CD14-positive monocyte (primary cell): ENCODE measurements at regions not wholly inside any gene's neighbourhood (a gene's known extent, or its start where the extent isn't known, plus 50 kb on each side); places are given as distances from the start of the nearest gene placed in this dataset.

ENCODE experiments used
- DNase-seq, 3 donors: peaks; one replicate each; pipeline ENCODE4 v3.0.0-alpha.2; 2011 to 2022
- H2AFZ ChIP-seq: 2 replicates; pipeline ENCODE4 v1.6.0; 2012; ENCODE audit warnings: mild to moderate bottlenecking, low read depth, low read length, inconsistent platforms; ENCODE audit not compliant: insufficient read depth, poor library complexity, severe bottlenecking
- H3K27ac ChIP-seq, 2 donors: 1 replicate in 1 of 2; 2 replicates in 1 of 2; pipeline ENCODE4 v1.5.1; 2012 to 2013; ENCODE audit warnings: low read length in 2 of 2, control low read depth in 1 of 2, inconsistent platforms in 1 of 2, low read depth in 1 of 2, mild to moderate bottlenecking in 1 of 2
- H3K27me3 ChIP-seq, 2 donors: one replicate each; pipeline versions ENCODE4 v1.6.0 to v1.6.1; 2011 to 2013; ENCODE audit warnings: low read length in 2 of 2; ENCODE audit not compliant: control insufficient read depth in 2 of 2, insufficient read depth in 2 of 2
- H3K36me3 ChIP-seq, 2 donors: replicated peaks in 1 of 2; 1 replicate in 1 of 2; 2 replicates in 1 of 2; pipeline versions ENCODE4 v1.5.1 to v1.6.1; 2012 to 2013; ENCODE audit warnings: low read length in 2 of 2, control low read depth in 1 of 2, inconsistent platforms in 1 of 2, mild to moderate bottlenecking in 1 of 2; ENCODE audit not compliant: insufficient read depth in 2 of 2, control insufficient read depth in 1 of 2
- H3K4me1 ChIP-seq, 2 donors: 1 replicate in 1 of 2; 2 replicates in 1 of 2; pipeline versions ENCODE4 v1.5.1 to v1.6.1; 2012 to 2013; ENCODE audit warnings: low read length in 2 of 2, control low read depth in 1 of 2, inconsistent platforms in 1 of 2, mild to moderate bottlenecking in 1 of 2, moderate library complexity in 1 of 2; ENCODE audit not compliant: insufficient read depth in 2 of 2, control insufficient read depth in 1 of 2
- H3K4me2 ChIP-seq: replicated peaks from 2 replicates; pipeline ENCODE3; 2012; ENCODE audit warnings: low read length, moderate library complexity, mild to moderate bottlenecking; ENCODE audit not compliant: poor library complexity, severe bottlenecking; ENCODE audit errors: extremely low read depth
- H3K4me3 ChIP-seq, 3 experiments: fragments of 200-600 bp in 1 of 3; sonication (generic) in 1 of 3; replicated peaks in 1 of 3; 1 replicate in 2 of 3; 2 replicates in 1 of 3; pipeline ENCODE4 v1.5.1; 2011 to 2013; ENCODE audit warnings: low read length in 3 of 3, mild to moderate bottlenecking in 3 of 3, control low read depth in 2 of 3, low read depth in 2 of 3, inconsistent platforms in 1 of 3, moderate library complexity in 1 of 3
- H3K79me2 ChIP-seq: 2 replicates; pipeline ENCODE4 v1.6.0; 2012; ENCODE audit warnings: mild to moderate bottlenecking, control low read depth, inconsistent platforms, low read length, moderate library complexity; ENCODE audit not compliant: insufficient read depth
- H3K9ac ChIP-seq: 2 replicates; pipeline ENCODE4 v1.6.0; 2017; ENCODE audit warnings: low read length, mild to moderate bottlenecking; ENCODE audit not compliant: insufficient read depth, poor library complexity, severe bottlenecking
- H3K9me3 ChIP-seq, 2 donors: replicated peaks in 1 of 2; 1 replicate in 1 of 2; 2 replicates in 1 of 2; pipeline versions ENCODE4 v1.5.1 to v1.6.1; 2012 to 2013; ENCODE audit warnings: low read length in 2 of 2, control low read depth in 1 of 2; ENCODE audit not compliant: control insufficient read depth in 1 of 2, insufficient read depth in 1 of 2
- H4K20me1 ChIP-seq: 2 replicates; pipeline ENCODE4 v1.6.0; 2012; ENCODE audit warnings: mild to moderate bottlenecking, low read length, control low read depth, moderate library complexity; ENCODE audit not compliant: insufficient read depth
- H3K27ac Mint-ChIP-seq, 7 donors: one replicate each; pipeline ENCODE4 v1.8.0; 2020; ENCODE audit warnings: mild to moderate bottlenecking in 7 of 7, mixed read lengths in 7 of 7, moderate library complexity in 6 of 7, inconsistent platforms in 2 of 7
- H3K27me3 Mint-ChIP-seq, 3 donors: one replicate each; pipeline ENCODE4 v1.8.0; 2021 to 2022; ENCODE audit warnings: low read depth in 3 of 3, mild to moderate bottlenecking in 3 of 3, mixed read lengths in 3 of 3, moderate library complexity in 3 of 3, inconsistent platforms in 1 of 3
- H3K36me3 Mint-ChIP-seq, 2 donors: one replicate each; pipeline ENCODE4 v1.8.0; 2020; ENCODE audit warnings: mixed read lengths in 2 of 2, inconsistent platforms in 1 of 2, mild to moderate bottlenecking in 1 of 2
- H3K4me1 Mint-ChIP-seq: one replicate; pipeline ENCODE4 v1.8.0; 2020; ENCODE audit warnings: mild to moderate bottlenecking, mixed read lengths
- H3K4me3 Mint-ChIP-seq, 2 donors: one replicate each; pipeline ENCODE4 v1.8.0; 2020; ENCODE audit warnings: mild to moderate bottlenecking in 2 of 2, mixed read lengths in 2 of 2, moderate library complexity in 1 of 2
- H3K9me3 Mint-ChIP-seq, 7 donors: one replicate each; pipeline ENCODE4 v1.8.0; 2020 to 2022; ENCODE audit warnings: mixed read lengths in 7 of 7, mild to moderate bottlenecking in 6 of 7, moderate library complexity in 6 of 7, inconsistent platforms in 2 of 7
- CTCF ChIP-seq: fragments of 200-600 bp; IDR thresholded peaks from one replicate; pipeline ENCODE4 v1.8.0; 2022; ENCODE audit warnings: antibody characterized with exemption, mild to moderate bottlenecking
- WGBS: methylation state at CpG from one replicate; pipeline ENCODE4 v1.1.5; 2013; ENCODE audit warnings: missing lambda C conversion rate; ENCODE audit not compliant: insufficient coverage; 5-methylcytosine and 5-hydroxymethylcytosine counted together
- intact Hi-C, 2 donors: fragments of 100-400 bp; cut with micrococcal nuclease; formaldehyde crosslinking; loops; one replicate each; pipeline versions ENCODE4 v1.15.0 to v1.15.1; 2023

- Histone ChIP-seq H3K27me3 (no peaks in the 10 kb centered on the region), H3K36me3 (no peaks in the 10 kb centered on the region), H3K4me1 (peaks cover 9 to 13% of the 10 kb centered on the region in 2 donors), H3K79me2 (no peaks in the 10 kb centered on the region), H3K27ac (no peak overlapping the region), H2AFZ (no peak overlapping the region), H3K4me3 (no peak overlapping the region), H4K20me1 (no peaks in the 10 kb centered on the region), H3K9me3 (no peaks in the 10 kb centered on the region), H3K4me2 (no peak overlapping the region), H3K9ac (no peak overlapping the region)
- Mint-ChIP-seq H3K9me3 (no peaks in the 10 kb centered on the region), H3K27me3 (peaks cover 4 to 17% (median 12%) of the 10 kb centered on the region in 3 donors), H3K36me3 (no peaks in the 10 kb centered on the region), H3K4me1 (peaks cover 29% of the 10 kb centered on the region), H3K4me3 (no peak overlapping the region), H3K27ac (no peak overlapping the region)
- intact Hi-C loops = no loop called here
- 95% methylated on average over 3 of the region's 6 CpGs for WGBS
- TF ChIP-seq CTCF = no peak
- no peak for DNase-seq
Measured at GRCh38 chr2:204112084-204112770, 175.7 kb downstream of the ICOS start.

- H3K4me1 ChIP-seq = peaks cover 9 to 13% of the 10 kb centered on the region in 2 donors
- no peak overlapping the region for H3K4me2 ChIP-seq
- no peaks in the 10 kb centered on the region for H3K36me3 ChIP-seq
- H3K27ac Mint-ChIP-seq = no peak overlapping the region
- H3K4me3 Mint-ChIP-seq = no peak overlapping the region
- H3K27me3 ChIP-seq = no peaks in the 10 kb centered on the region
- H3K4me3 ChIP-seq = no peak overlapping the region
- no peak overlapping the region for H3K9ac ChIP-seq
- H3K79me2 ChIP-seq = no peaks in the 10 kb centered on the region
- H3K27me3 Mint-ChIP-seq = peaks cover 4 to 13% (median 6%) of the 10 kb centered on the region in 3 donors
- WGBS = 66% methylated on average over 8 of the region's 11 CpGs
- H3K9me3 Mint-ChIP-seq = no peaks in the 10 kb centered on the region
- no peaks in the 10 kb centered on the region for H3K9me3 ChIP-seq
- H4K20me1 ChIP-seq = no peaks in the 10 kb centered on the region
- H3K27ac ChIP-seq = no peak overlapping the region
- no peak for TF ChIP-seq CTCF
- no peak for DNase-seq
- intact Hi-C loops = no loop called here
- no peaks in the 10 kb centered on the region for H3K36me3 Mint-ChIP-seq
- no peak overlapping the region for H2AFZ ChIP-seq
- H3K4me1 Mint-ChIP-seq = peaks cover 22% of the 10 kb centered on the region
Measured at GRCh38 chr2:204114295-204115136, 178.0 kb downstream of the ICOS start.
